PC-3 (cell line): ENCODE measurements at regions not wholly inside any gene's neighbourhood (a gene's known extent, or its start where the extent isn't known, plus 50 kb on each side); places are given as distances from the start of the nearest gene placed in this dataset.

Experiments used
- ATAC-seq: fragments of 200-7000 bp; cut with Tn5 transposase; 2 replicates; pipeline ENCODE4 v1.9.1; 2020; ENCODE audit warnings: mild to moderate bottlenecking, moderate library complexity
- BruUV-seq: library from RNA; stranded (reverse); fragments of 400-500 nt; replicated peaks from 2 replicates; lab custom pipeline; 2021; lab: Mats Ljungman, UMichigan
- CTCF ChIA-PET: fragments of 300-600 bp; sonication (Branson Sonifier 250); formaldehyde crosslinking; loops from one replicate; lab custom pipeline; 2022; ENCODE audit warnings: antibody characterized with exemption; lab: Charles Lee
- POLR2A ChIA-PET: fragments of 300-600 bp; sonication (Branson Sonifier 250); formaldehyde crosslinking; loops from one replicate; lab custom pipeline; 2022; ENCODE audit warnings: antibody characterized with exemption; ENCODE audit not compliant: unreplicated experiment; lab: Charles Lee
- DNase-seq: peaks from one replicate; pipeline ENCODE4 v3.0.0-alpha.2; 2015
- H2AFZ ChIP-seq: fragments of 300-600 bp; sonication (generic); 2 replicates; pipeline ENCODE4 v1.6.0; 2016; ENCODE audit warnings: antibody characterized with exemption, low read length
- H3F3A ChIP-seq: fragments of 300-600 bp; sonication (generic); one replicate; pipeline ENCODE4 v1.6.0; 2017; ENCODE audit warnings: antibody characterized with exemption, low read length, control low read depth, mild to moderate bottlenecking; ENCODE audit not compliant: unreplicated experiment
- H3K27ac ChIP-seq: fragments of 300-600 bp; sonication (generic); 2 replicates; pipeline ENCODE4 v1.5.1; 2016; ENCODE audit warnings: mild to moderate bottlenecking, low read length
- H3K27me3 ChIP-seq: fragments of 300-600 bp; sonication (generic); 2 replicates; pipeline ENCODE4 v1.6.1; 2016; ENCODE audit warnings: low read length, mixed read lengths
- H3K36me3 ChIP-seq: fragments of 300-600 bp; sonication (generic); 2 replicates; pipeline ENCODE4 v1.6.1; 2016; ENCODE audit warnings: low read depth, mixed run types, low read length, mixed read lengths
- H3K4me1 ChIP-seq: fragments of 300-600 bp; sonication (generic); 2 replicates; pipeline ENCODE4 v1.5.1; 2016; ENCODE audit warnings: low read length; ENCODE audit not compliant: insufficient read depth
- H3K4me2 ChIP-seq: fragments of 300-600 bp; sonication (generic); 2 replicates; pipeline ENCODE4 v1.6.0; 2016; ENCODE audit warnings: low read length
- H3K4me3 ChIP-seq: fragments of 300-600 bp; sonication (generic); 2 replicates; pipeline ENCODE4 v1.5.1; 2016; ENCODE audit warnings: mild to moderate bottlenecking, low read length, mixed read lengths
- H3K79me2 ChIP-seq: fragments of 300-600 bp; sonication (generic); 2 replicates; pipeline ENCODE4 v1.6.1; 2017; ENCODE audit warnings: low read length, mixed read lengths
- H3K9ac ChIP-seq: fragments of 300-600 bp; sonication (generic); 2 replicates; pipeline ENCODE4 v1.6.0; 2016; ENCODE audit warnings: mild to moderate bottlenecking, low read length
- H3K9me2 ChIP-seq: fragments of 300-600 bp; sonication (generic); replicated peaks from 2 replicates; pipeline ENCODE4 v1.6.1; 2016; ENCODE audit warnings: mixed run types, low read length, mixed read lengths
- H3K9me3 ChIP-seq: fragments of 300-600 bp; sonication (generic); 2 replicates; pipeline ENCODE4 v1.6.1; 2016; ENCODE audit warnings: low read length, mixed read lengths
- H4K20me1 ChIP-seq: fragments of 300-600 bp; sonication (generic); 2 replicates; pipeline ENCODE4 v1.6.1; 2016; ENCODE audit warnings: low read length, mixed read lengths
- EZH2 ChIP-seq: fragments of 300-600 bp; sonication (generic); IDR thresholded peaks from one replicate; pipeline ENCODE4 v1.6.1; 2017; ENCODE audit warnings: antibody characterized with exemption, mild to moderate bottlenecking, low read length; ENCODE audit not compliant: unreplicated experiment
- EZH2phosphoT487 ChIP-seq: fragments of 300-600 bp; sonication (generic); IDR thresholded peaks from 2 replicates; pipeline ENCODE4 v1.6.1; 2018; ENCODE audit warnings: mild to moderate bottlenecking, antibody characterized with exemption, low read length, borderline replicate concordance
- intact Hi-C: fragments of 100-400 bp; cut with micrococcal nuclease; formaldehyde crosslinking; loops from 2 replicates; pipeline ENCODE4 v1.9.0; 2023
- TF ChIP-seq, protein P1 (sequence below): fragments of 300-600 bp; sonication (generic); conservative IDR thresholded peaks from 2 replicates; pipeline ENCODE4 v1.5.1; 2017; ENCODE audit warnings: antibody characterized with exemption, low read depth, mild to moderate bottlenecking, low read length

- no peaks in the 10 kb centered on the region for H3K79me2 ChIP-seq
- H3K27me3 ChIP-seq: no peaks in the 10 kb centered on the region
- DNase-seq (no peak), ATAC-seq (no peak)
- POLR2A ChIA-PET: no interaction called here
- H3K9me3 ChIP-seq: no peaks in the 10 kb centered on the region
- BruUV-seq: no TSS peak
- H3K9me2 ChIP-seq: no peaks in the 10 kb centered on the region
- no peak overlapping the region for H3K4me3 ChIP-seq
- H2AFZ ChIP-seq: no peak overlapping the region
- H3K27ac ChIP-seq: no peak overlapping the region
- intact Hi-C loops: no loop called here
- H3K9ac ChIP-seq: no peak overlapping the region
- H3K4me1 ChIP-seq: no peaks in the 10 kb centered on the region
- TF ChIP-seq, protein P1, sequence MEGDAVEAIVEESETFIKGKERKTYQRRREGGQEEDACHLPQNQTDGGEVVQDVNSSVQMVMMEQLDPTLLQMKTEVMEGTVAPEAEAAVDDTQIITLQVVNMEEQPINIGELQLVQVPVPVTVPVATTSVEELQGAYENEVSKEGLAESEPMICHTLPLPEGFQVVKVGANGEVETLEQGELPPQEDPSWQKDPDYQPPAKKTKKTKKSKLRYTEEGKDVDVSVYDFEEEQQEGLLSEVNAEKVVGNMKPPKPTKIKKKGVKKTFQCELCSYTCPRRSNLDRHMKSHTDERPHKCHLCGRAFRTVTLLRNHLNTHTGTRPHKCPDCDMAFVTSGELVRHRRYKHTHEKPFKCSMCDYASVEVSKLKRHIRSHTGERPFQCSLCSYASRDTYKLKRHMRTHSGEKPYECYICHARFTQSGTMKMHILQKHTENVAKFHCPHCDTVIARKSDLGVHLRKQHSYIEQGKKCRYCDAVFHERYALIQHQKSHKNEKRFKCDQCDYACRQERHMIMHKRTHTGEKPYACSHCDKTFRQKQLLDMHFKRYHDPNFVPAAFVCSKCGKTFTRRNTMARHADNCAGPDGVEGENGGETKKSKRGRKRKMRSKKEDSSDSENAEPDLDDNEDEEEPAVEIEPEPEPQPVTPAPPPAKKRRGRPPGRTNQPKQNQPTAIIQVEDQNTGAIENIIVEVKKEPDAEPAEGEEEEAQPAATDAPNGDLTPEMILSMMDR: no peak
- no peak for TF ChIP-seq EZH2
- no peak for TF ChIP-seq EZH2phosphoT487
- H3K4me2 ChIP-seq: no peak overlapping the region
- H4K20me1 ChIP-seq: no peaks in the 10 kb centered on the region
- H3K36me3 ChIP-seq: no peaks in the 10 kb centered on the region
- CTCF ChIA-PET: no interaction called here
- no peaks in the 10 kb centered on the region for H3F3A ChIP-seq
These were observed 86.1 kb upstream of the NTRK3 start for GRCh38 chr15:88342666-88343065.

- Histone ChIP-seq H3K9me3 (no peaks in the 10 kb centered on the region), H3K79me2 (no peaks in the 10 kb centered on the region), H2AFZ (no peak overlapping the region), H3K4me2 (no peak overlapping the region), H3K27me3 (no peaks in the 10 kb centered on the region), H4K20me1 (no peaks in the 10 kb centered on the region), H3K27ac (no peak overlapping the region), H3F3A (no peaks in the 10 kb centered on the region), H3K9me2 (no peaks in the 10 kb centered on the region), H3K4me1 (no peaks in the 10 kb centered on the region), H3K4me3 (no peak overlapping the region), H3K9ac (no peak overlapping the region), H3K36me3 (no peaks in the 10 kb centered on the region)
- ChIA-PET CTCF (no interaction called here), POLR2A (no interaction called here)
- intact Hi-C loops: no loop called here
- no TSS peak for BruUV-seq
- DNase-seq: no peak
- TF ChIP-seq, protein P1: no peak
- TF ChIP-seq EZH2phosphoT487: no peak
- no peak for TF ChIP-seq EZH2
- no peak for ATAC-seq
These were observed 85.1 kb upstream of the NTRK3 start for GRCh38 chr15:88341653-88342052.

GRCh38 chr15:88341006-88341405 lies 84.5 kb upstream of the NTRK3 start:
- H3K4me3 ChIP-seq: no peak overlapping the region
- H3K27me3 ChIP-seq: no peaks in the 10 kb centered on the region
- H2AFZ ChIP-seq: no peak overlapping the region
- H3K4me2 ChIP-seq: no peak overlapping the region
- intact Hi-C loops: no loop called here
- no peaks in the 10 kb centered on the region for H3K9me3 ChIP-seq
- CTCF ChIA-PET: no interaction called here
- H3K9me2 ChIP-seq: no peaks in the 10 kb centered on the region
- no peak for TF ChIP-seq EZH2
- H3K27ac ChIP-seq: no peak overlapping the region
- POLR2A ChIA-PET: no interaction called here
- no peak overlapping the region for H3K9ac ChIP-seq
- DNase-seq (no peak), ATAC-seq (no peak)
- no TSS peak for BruUV-seq
- H3F3A ChIP-seq: no peaks in the 10 kb centered on the region
- H4K20me1 ChIP-seq: no peaks in the 10 kb centered on the region
- no peaks in the 10 kb centered on the region for H3K79me2 ChIP-seq
- no peaks in the 10 kb centered on the region for H3K36me3 ChIP-seq
- H3K4me1 ChIP-seq: no peaks in the 10 kb centered on the region
